SHP77 (cell line): ENCODE measurements at regions not wholly inside any gene's neighbourhood (a gene's known extent, or its start where the extent isn't known, plus 50 kb on each side); places are given as distances from the start of the nearest gene placed in this dataset.

Source experiments
- DNase-seq, 2 experiments: peaks; one replicate each; lab custom pipeline; 2025; lab: John Stamatoyannopoulos, UW

DNA sequence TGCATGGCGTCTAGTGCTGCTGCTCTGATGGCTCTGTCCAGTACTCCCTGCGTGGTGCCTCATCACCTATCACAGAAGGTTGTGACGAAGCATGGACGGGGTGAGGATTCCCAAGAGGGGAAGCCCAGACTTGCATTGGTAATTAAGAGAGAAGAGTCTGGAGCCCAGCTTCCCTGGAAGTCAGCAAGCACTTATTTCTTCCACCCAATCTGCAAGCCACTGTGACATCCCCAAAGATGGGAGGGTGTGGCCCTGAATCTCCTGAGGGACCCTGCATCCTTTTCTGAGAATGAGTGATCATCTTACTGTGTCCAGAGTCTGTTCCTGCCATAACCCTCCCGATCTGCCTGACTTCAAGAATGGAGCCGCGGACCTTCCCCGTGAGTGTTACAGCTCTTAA is 166.7 kb downstream of the PTPN20 start:
- DNase-seq: no peak

DNA sequence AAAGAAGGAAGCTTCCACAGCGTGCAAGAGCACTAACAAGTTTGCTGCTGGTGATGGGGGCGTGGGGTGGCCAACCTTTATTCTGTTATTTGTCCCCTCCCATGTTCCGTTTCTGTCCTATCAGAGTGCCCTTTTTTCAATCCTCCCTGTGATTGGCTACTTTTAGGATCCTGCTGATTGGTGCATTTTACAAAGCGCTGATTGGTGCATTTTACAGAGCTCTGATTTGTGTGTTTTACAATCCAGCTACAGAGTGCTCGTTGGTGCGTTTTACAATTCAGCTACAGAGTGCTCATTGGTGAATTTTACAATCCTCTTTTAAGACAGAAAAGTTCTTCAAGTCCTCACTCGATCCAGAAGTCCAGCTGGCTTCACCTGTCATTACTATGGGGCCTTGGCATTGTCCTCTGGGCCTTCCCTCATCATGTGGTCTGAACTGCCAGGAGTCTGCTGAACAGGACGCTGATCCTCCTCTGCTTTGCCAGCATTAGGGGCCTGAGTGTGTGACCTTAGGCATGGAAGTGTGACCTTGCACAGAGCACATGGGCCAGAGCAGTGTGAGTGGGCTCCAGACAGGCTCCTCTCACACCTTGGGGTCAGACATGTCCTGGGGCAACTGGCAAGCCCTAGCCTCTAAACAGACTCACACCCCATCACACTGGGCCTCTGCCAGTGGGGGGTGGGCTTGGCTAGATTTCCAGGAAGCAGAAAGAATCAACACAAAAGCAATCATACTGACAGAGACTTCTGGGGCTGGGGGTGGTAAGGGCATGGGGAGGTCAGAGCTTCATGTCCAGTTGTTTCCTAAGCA is 167.4 kb downstream of the PTPN20 start:
- DNase-seq: no peak

DNA sequence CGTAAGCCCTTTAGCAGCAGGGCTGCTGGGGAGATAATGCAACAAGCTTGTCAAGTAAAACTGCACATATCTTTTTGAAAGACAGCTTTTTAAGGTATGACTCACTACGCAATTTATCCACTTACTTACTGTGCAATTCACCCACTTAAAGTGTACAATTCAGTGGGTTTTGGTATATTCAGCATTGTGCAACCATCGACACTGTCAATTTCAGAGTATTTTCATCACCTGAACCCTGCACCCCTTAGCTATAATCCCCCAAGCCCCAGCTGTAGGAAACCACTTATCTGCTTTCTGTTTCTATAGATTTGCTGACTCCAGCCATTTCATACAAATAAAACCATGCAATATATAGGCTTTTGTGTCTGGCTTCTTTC is 168.0 kb downstream of the PTPN20 start:
- DNase-seq: no peak

DNA sequence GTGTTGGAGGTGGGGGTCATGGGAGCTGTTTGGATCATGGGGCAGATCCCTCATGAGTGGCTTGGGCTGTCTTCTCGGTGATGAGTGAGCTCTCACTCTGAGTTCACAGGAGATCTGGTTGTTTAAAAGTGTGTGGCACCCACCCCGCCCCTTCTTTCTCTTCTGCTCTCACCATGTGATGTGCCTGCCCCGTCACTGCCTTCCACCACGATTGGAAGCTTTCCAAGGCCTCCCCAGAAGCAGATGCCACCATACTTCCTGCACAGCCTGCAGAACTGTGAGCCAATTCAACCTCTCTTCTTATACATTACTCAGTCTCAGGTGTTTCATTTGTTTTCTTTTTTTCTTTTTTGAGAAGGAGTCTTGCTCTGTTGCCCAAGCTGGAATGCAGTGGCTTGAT is 170.0 kb downstream of the PTPN20 start:
- DNase-seq: no peak

DNA sequence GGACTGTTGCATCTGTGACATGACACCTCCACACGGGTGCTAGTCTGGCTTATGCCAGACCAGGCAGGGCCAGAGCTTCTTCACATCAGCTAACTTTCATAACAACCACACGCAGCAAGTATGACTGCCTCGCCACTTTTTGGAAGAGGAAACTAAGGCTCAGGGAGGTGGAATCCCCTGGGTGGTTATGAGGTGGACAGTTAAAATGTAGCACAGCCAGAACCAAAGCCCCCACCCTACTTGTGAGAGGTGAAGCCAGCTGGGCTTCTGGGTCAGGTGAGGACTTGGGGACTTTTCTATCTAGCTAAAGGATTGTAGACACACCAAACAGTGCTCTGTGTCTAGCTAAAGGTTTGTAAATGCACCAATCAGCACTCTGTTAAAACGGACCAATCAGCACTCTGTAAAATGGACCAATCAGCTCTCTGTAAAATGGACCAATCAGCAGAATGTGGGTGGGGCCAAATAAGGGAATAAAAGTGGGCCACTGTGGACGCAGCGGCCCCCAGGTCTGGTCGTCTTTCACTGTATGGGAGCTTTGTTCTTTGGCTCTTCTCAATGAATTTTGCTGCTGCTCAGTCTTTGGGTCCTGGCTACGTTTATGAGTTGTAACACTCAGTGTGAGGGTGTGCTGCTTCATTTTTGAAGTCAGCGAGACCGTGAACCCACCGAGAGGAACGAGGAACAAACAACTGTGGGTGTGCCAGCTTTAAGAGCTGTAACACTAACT is 171.0 kb downstream of the PTPN20 start:
- no peak for DNase-seq

DNA sequence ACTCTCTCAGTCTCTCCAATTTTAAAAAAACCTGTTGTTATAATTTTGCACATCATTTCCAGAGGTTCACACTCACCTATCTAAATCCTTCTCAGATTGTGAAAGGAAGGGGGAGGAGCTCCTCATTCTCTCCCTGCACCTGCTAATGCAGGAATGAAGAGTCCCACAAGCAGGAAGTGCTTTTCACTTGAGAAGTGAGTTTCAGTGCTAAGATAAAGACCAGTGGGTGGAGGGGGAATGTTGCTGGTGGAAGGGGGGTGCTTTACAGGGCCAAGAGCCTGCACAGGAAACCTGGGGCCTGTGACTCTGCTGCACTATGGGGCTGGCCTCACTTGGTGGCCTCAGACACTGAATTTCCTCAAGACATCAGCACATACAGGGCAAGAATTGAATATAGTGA is 176.4 kb downstream of the PTPN20 start:
- no peak for DNase-seq

DNA sequence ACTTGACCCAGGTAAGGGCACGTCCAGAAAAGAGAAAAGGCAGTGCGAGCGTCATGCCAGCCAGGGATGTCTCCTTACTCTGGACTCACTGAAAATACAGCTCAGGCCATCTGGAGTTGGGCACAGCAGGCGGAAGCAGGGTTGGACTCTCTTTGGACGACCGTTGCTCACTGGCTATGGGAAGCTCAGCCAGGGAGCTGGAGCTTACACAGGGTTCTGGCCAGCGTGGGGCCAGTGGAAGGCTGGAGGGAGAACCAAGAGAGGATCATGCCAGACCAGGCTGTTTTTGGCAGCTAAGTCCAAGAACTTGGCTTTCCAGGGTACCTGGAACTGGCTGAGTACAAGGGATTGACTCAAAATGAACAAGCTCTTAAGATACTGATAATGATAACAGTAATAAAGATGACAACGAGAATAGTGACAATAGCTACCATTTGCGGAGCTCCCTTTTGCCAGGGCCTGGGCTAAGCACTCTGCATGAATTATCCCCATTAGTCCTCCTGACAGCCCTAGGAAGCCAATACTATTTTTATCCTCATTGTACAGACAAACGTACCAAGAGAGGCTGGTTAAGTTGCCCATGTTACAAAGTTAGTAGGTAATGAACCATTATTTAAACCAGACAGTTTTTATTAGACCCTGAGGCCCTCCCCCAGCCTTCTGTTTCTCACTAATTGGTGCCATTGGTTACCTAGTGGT is 177.6 kb downstream of the PTPN20 start:
- DNase-seq: no peak

DNA sequence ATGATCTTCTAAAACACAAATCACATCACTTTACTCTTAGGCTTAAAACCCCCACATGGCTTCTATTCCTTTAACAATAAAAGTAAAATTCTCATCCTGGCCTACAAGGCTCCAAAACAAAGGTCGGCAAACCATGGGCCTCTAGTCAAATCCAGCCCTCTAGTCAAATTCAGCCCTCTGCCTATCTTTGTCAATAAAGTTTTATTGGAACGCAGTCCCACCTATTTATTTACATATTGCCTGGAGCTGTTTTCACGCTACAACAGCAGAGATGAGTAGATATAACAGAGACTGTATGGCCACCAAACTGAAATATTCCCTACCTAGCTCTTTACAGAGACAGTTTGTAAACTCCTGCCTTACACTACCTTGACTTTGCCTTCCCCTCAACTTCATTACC is 178.8 kb downstream of the PTPN20 start:
- no peak for DNase-seq

DNA sequence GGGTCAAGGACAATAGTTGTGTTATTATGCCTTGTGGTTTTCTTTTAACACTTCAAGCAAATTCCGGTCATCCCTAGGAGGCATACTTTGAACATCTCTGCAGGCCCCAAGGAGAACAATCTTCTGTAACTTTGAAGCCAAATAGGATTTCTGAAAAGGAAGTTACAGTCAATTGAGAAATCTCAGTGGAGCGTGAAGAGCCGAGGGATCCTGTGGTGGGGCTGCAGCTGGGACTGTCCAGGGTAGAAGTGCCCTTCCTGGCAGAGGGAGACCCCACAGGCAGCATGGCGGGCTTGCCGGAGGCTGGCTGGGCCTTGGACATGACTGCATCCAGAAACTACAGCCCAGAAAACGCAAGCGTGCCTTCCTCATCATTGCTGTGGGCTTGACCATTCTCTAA is 179.7 kb downstream of the PTPN20 start:
- DNase-seq: no peak

DNA sequence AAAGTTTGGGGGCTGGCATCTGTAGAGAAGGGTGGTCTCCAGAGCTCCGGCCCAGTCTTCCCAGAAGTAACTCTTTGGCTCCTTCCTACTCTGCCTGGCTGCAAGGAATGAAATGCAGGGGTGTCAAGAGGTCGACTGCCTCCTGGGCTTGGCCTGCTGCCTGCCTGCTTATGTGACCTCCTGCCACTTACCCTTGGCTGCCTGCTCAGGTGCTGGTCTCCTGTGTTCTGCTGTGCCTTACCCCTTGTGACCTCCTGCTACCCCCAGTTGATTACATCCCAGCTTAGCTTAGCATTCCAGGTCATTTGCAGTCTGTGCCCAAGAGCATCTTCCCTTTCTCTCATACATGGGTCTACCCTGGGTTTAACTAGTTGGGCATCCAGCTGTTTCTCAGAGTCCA is 180.2 kb downstream of the PTPN20 start:
- DNase-seq: no peak

DNA sequence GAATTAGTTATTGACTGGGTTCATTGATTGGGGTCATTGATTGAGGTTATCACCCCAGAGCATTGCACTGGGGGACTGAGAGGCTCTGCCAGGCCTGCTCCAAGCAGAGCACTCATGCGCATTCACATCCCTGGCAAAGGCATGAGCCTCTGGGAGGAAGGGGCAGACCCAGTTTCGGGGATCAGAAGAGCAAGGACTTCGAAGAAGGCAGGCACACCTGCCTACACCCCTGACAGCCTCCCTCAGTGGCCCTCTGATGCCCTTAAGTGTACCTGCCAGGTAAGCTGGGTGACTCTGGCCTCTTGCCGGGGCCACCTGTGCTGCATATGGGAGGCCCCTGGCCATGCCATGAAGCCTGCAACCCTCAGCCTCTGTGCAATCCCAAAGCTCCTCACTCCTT is 181.1 kb downstream of the PTPN20 start:
- DNase-seq: no peak

DNA sequence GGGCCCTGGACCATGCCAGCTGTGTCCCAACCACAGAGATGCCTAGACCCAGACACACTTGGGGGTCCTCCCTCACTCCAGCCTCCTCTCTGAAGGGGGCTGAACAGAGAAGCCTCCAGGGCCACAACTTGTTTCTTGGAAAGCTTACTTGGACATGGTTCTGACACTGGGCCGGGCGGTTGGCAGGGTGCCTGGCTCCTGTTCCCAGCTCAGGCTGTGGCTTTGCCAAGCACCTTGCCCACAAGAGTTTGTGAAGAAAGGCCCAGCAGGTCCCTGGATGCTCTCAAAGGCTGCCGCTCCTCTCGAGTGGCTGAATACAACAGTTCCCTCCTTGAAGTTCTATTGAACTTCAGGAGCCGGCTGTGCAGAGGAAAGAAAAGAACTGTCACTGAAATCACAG is 181.6 kb downstream of the PTPN20 start:
- no peak for DNase-seq

DNA sequence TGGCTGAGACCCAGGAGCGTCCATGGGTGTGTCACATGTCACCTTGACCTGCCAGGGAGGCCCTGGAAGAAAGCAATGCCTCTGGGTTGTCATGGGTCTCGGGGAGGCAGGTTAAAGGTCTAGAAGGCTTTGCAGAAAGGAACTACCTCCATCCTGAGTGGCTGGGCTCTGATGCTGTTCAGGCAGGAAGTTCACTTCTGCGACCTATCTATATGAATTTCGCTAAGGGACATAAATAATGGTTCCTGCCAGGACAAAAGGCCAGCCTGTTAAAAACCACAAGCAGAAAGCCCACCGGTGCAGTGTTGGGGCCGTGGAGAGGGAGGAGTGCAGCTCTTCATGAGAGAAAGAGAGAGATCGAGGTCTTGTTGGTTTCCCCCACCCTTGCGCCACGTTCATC is 182.9 kb downstream of the PTPN20 start:
- DNase-seq: no peak

DNA sequence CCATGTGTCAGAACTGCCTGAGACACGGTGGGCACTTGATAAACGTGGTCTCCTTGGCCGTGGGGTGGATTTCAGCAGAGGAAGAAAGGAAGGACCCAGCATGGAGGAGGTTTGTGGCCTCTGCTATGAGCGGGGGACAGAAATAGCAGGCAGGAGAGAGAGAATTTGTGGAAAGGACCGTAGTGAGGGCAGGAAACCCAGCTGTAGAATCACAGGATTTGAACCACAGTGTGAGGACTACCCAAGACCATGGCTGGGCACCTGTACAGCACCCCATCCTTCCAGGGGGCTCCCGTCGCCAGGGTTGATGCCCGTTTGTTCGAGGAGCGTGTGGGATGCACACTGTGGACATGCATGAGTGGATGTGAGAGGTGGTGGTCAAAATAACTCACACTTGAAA is 183.4 kb downstream of the PTPN20 start:
- DNase-seq: no peak

DNA sequence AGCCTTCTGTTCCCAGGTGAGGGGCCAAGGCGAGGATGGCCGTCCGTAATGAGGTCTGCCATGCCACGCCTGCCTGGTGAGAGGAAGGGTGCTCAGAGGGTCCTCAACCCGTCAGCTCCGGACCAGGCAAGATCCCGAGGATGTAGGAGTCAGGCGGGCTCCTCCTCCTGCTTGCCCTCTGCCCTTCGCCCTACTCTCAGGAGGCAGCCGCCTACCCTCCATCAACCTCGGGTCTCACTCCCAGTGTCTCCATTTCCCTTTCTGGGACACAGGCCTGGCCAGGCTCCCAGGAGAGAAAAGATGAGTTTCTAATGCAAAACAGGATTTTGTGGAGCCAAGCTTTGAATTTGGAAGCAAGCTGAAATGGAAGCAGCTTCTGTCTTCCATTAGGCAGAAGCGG is 184.0 kb downstream of the PTPN20 start:
- no peak for DNase-seq

DNA sequence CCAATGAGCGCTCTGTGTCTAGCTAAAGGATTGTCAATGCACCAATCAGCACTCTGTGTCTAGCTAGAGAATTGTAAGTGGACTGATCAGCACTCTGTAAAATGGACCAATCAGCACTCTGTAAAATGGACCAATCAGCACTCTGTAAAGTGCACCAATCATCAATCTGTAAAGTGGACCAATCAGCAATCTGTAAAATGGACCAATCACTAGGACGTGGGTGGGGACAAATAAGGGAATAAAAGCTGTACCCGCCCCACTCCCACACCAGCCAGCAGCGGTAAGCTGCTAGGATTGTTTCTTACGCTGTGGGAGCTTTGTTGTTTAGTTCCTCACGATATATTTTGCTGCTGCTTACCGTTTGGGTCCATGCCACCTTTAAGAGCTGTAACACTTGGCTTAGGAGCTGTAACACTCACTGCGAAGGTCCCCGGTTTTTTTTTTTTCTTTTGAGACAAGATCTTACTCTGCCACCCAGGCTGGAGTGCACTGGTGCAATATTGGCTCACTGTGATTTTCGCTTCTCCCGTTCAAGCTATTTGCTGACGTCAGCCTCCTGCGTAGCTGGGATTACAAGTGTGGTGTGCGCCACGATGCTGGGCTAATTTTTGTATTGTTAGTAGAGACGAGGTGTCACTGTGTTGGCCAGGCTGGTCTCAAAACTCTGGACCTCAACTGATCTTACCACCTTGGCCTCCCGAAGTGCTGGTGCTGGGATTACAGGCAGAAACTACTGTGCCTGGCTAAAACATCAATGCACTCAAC is 184.8 kb downstream of the PTPN20 start:
- peak in 1 of 2 experiments; percentile 6 for DNase-seq

DNA sequence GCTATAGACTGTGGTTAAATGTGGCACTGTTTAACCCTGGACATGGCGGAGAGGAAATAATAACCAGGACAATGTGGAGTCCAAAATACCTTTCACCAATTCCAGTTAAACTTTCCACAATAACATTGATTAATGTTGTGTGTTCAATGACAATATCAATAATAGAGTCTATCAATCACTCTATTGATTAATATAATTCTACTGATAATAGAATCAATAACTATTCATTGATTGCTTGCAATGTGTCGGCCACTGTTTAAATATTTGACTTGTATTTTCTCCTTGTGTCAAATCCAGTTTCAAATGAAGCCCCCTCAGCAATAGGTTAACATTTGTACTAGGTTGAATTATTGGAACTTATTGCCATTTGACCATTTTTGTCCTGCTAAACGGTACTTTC is 187.0 kb downstream of the PTPN20 start:
- DNase-seq: no peak

DNA sequence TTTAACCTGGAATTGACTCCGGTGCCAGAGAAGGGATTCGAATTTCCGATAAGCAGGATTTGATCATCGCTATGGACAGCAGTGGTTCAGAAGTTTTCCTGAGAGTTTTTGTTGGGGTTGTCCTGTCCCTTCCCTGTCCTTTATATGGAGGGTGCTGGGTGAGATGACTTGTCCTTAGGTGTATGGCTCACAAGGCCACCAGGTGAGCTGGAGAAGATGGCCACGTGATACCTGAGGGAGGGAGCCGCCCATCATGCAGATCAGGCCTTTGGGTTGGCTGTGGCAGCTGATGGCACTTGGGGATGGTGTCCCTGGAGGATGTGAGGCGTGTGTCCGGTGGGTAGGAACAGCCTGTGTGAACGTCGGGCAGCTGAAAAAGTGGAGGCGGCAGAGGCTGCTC is 187.7 kb downstream of the PTPN20 start:
- no peak for DNase-seq

DNA sequence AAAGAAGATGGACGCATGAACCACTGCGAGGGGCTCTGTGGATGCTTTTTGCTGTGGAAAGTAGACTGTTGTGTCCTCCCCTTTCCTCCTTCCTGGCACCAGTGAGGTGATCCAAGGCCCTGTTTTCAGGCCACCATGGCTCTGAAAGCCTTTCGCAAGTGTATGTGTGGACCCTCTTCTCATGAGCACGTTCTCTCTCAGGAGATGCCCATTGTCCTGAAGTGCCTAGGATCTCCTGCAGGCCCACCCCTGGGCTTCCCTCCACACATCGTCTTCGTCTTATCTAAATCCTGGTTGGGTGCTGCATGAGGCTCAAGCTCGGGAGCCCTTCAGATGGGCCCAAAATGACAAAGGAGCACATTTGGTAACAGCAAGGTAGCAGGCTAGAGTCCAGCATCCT is 188.2 kb downstream of the PTPN20 start:
- no peak for DNase-seq

DNA sequence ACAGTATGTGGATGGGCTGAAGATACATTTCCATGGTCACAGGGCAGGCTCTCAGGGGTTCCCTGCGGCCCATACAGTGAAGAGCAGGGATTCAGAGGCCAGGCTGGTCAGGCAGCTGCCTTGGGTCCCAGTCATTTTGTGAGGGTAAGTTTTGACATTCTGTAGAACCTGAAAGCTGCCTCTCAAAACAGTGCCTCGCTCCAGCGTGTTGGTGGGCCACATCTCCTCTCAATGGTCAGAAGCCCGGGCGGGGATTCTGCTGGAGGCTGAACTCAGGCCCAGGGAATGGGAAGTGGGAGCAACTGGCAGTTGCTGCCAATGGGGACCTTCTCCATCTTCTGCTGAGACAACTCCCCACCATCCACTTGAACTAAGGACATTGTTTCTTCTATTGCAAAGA is 190.0 kb downstream of the PTPN20 start:
- no peak for DNase-seq

DNA sequence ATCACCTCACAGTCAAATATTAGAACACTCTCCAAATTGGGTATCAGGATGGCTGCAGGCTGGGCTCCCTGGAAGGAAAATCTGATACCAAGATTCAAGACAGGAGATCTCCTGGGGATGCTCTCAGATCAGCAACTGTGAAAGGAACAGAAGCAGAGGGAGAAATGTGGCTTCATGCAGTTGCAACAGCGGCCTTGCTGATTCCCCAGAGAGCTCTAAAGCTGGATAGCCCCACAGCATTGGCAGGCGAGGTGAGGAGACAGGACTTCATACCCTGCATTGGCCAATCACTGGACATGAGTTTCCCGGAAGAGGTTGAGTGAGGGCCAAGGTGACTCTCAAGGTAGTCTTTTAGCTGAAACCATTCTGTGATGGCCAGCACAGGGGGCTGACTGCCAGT is 190.6 kb downstream of the PTPN20 start:
- DNase-seq: no peak

DNA sequence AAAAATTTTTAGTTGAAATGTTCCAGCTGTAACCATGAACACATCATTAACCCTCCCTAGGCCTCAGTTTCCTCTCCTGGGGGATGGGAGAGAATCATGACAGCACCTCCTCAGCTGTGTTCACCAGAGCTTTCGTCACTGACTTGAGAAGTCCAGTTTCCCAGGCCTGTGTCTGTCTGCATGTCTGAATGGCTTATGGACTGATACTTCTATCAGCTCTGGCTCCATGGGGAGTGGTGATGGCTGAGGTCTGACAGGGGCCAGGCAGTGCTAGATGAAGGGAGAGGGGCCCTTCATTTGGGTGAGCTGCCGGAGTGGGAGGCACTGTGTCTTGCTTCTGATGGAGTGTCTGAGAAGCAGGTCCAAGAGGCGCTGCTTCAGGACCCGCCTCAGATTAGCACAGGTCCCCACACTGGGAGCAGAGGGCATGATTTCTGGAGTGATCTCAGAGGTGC is 192.9 kb downstream of the PTPN20 start:
- no peak for DNase-seq
